ENCODE measurements at regions not wholly inside any gene's neighbourhood (a gene's known extent, or its start where the extent isn't known, plus 50 kb on each side); places are given as distances from the start of the nearest gene placed in this dataset.

DNA sequence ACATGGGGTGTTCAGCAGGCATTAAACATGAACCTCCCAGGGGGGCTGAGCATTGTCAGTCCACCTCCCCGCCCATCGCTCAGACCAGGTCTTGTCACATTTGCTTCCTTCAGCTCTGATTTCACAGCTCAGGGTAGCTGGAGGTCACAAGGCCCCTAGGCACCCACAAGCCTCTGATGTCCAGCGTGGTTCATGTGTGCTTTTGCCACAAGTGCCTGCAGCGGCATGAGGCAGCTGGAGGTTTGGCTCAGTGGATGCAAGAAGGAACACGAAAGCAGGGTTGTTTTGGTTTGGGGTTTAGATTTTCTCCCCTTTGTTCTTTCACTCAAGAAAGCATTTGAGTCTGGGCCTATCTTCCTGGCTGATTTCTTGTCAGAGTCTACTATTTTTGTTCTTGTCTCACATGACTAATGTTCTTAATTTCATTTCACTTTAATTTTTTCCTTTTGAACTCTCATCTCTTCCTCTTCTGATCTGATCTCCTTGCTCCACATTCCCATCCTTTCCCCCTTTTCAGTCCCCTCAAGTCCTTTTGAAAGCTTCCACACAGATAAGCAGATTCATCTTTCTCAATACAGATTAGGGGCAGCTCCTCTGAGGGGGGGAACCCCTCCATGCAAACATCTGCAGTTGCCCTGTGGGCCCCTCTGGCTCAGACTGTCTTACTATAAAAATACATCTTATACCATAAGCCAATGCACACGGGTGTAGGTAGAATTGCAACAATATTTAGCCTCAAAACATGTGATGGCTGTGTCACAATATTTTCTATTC lies 68.1 kb upstream of the CEP85L start:
- TF ChIP-seq CBX5 (IDR thresholded peaks at IDR 0.05; ENCODE audit: low read depth, low read length) (no peak), POLR2AphosphoS5 (IDR thresholded peaks at IDR 0.05; ENCODE audit: low read depth, low read length) (no peak), SRF (IDR thresholded peaks at IDR 0.05; ENCODE audit: low read depth, low read length) (no peak), CHD1 (IDR thresholded peaks at IDR 0.05; ENCODE audit: low read depth, low read length) (no peak), EZH2 (IDR thresholded peaks at IDR 0.05; ENCODE audit: low read depth, low read length, severe bottlenecking) (no peak), NRF1 (IDR thresholded peaks at IDR 0.05; ENCODE audit: low read depth, low read length) (no peak), SAP30 (IDR thresholded peaks at IDR 0.05; ENCODE audit: insufficient read depth, insufficient replicate concordance, low read length) (no peak), JUND (IDR thresholded peaks at IDR 0.05; ENCODE audit: low read length) (no peak), EP300 (IDR thresholded peaks at IDR 0.05; ENCODE audit: borderline replicate concordance in 1 of 2, low read depth in 2 of 2, low read length in 2 of 2) (no peak), FOSL1 (IDR thresholded peaks at IDR 0.05; ENCODE audit: insufficient read depth, low read depth, low read length) (no peak), YY1 (IDR thresholded peaks at IDR 0.05; ENCODE audit: low read depth, low read length) (no peak), EGR1 (IDR thresholded peaks at IDR 0.05; ENCODE audit: borderline replicate concordance, low read depth, low read length) (no peak)
- TF ChIP-seq, protein P1, sequence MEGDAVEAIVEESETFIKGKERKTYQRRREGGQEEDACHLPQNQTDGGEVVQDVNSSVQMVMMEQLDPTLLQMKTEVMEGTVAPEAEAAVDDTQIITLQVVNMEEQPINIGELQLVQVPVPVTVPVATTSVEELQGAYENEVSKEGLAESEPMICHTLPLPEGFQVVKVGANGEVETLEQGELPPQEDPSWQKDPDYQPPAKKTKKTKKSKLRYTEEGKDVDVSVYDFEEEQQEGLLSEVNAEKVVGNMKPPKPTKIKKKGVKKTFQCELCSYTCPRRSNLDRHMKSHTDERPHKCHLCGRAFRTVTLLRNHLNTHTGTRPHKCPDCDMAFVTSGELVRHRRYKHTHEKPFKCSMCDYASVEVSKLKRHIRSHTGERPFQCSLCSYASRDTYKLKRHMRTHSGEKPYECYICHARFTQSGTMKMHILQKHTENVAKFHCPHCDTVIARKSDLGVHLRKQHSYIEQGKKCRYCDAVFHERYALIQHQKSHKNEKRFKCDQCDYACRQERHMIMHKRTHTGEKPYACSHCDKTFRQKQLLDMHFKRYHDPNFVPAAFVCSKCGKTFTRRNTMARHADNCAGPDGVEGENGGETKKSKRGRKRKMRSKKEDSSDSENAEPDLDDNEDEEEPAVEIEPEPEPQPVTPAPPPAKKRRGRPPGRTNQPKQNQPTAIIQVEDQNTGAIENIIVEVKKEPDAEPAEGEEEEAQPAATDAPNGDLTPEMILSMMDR (IDR thresholded peaks at IDR 0.05; ENCODE audit: control extremely low read depth in 1 of 3, insufficient read depth in 1 of 3, low read depth in 1 of 3, low read length in 3 of 3) = no peak
- TF ChIP-seq, protein P2, sequence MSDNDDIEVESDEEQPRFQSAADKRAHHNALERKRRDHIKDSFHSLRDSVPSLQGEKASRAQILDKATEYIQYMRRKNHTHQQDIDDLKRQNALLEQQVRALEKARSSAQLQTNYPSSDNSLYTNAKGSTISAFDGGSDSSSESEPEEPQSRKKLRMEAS (IDR thresholded peaks at IDR 0.05) = no peak

Measured in H1 (cell line).